GM12874 (cell line): ENCODE measurements at regions not wholly inside any gene's neighbourhood (a gene's known extent, or its start where the extent isn't known, plus 50 kb on each side); places are given as distances from the start of the nearest gene placed in this dataset.

Source experiments
- TF ChIP-seq, protein P1 (sequence below): IDR thresholded peaks from 2 replicates; pipeline ENCODE4 v1.5.1; 2011; ENCODE audit warnings: low read depth, mild to moderate bottlenecking, control low read depth, low read length, moderate library complexity; ENCODE audit not compliant: insufficient read depth

GRCh38 chr2:180337136-180337535 is 330.0 kb upstream of the CWC22 start:
- TF ChIP-seq, protein P1, sequence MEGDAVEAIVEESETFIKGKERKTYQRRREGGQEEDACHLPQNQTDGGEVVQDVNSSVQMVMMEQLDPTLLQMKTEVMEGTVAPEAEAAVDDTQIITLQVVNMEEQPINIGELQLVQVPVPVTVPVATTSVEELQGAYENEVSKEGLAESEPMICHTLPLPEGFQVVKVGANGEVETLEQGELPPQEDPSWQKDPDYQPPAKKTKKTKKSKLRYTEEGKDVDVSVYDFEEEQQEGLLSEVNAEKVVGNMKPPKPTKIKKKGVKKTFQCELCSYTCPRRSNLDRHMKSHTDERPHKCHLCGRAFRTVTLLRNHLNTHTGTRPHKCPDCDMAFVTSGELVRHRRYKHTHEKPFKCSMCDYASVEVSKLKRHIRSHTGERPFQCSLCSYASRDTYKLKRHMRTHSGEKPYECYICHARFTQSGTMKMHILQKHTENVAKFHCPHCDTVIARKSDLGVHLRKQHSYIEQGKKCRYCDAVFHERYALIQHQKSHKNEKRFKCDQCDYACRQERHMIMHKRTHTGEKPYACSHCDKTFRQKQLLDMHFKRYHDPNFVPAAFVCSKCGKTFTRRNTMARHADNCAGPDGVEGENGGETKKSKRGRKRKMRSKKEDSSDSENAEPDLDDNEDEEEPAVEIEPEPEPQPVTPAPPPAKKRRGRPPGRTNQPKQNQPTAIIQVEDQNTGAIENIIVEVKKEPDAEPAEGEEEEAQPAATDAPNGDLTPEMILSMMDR, result no peak

GRCh38 chr2:180336550-180336949 is 329.5 kb upstream of the CWC22 start:
- TF ChIP-seq, protein P1, result no peak

DNA sequence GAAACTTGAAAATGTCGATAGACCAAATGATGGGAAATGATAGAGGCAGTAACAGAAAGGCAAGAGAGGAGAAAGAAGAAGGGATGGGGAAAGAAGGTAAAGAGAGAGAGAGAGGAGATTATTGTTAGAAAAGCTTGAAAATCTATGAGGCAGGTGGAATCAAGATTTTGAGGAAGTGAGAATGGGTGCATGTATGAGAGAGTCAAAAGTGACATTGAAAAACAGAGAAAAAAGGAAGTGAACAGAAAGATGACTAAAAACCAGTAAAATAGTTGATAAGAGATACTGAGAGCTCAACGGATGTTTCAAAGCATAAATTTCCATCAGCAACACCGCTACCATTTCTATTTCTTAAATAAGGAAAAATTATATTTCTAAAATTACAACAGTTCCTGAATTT is 327.4 kb upstream of the CWC22 start:
- TF ChIP-seq, protein P1, result no peak

GRCh38 chr2:180328795-180329422 is 321.8 kb upstream of the CWC22 start:
- TF ChIP-seq, protein P1, result no peak

DNA sequence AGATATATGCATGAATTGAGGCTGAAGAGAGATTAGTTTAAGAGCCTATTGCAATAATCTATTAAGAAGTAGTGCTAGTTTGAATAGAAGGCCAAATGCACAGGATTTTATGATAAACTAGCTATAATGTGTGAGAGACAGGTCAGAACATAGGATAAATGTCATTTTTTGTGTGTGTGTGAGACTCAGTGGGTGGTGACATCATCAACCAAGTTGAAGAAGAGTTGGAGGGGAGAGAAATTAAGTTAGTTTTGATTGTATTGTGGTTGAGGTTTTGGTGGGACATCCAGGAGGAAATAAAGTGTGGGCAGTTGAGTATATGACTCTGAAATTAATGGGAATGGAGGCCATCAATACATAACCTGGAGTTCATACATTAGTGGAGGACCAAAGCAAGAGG is 320.1 kb upstream of the CWC22 start:
- TF ChIP-seq, protein P1, result no peak

DNA sequence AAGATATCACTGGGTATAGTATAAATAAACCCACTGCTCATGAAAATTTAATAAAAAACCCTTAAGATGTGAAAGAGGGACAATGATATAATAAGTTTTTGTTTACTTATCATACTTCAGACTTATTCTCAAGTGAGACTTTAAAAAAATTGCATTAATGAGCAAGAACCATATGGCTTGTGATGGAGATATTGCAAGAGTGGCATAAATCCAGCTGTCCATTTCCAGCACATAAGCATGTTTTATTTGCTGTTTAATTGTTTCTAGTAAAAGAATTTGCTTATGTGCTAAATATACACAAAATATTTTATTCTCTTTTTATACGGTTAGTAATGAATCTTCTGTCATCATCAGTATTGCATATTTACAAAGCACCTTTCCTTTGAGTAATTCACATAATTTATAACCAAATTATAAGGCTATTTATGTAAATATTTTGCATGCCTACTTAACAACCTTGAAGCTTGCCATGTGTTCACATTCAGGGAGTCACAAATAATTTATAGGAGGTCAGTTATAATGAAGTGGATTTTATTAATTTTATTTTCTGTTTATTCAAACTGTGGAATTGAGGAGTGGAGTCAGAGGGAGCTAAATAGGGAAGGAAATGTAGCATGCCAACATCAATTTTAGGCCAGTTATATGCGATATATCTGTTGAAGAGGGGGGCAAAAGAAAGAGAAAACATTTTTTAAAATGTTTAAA is 318.5 kb upstream of the CWC22 start:
- TF ChIP-seq, protein P1, result no peak

DNA sequence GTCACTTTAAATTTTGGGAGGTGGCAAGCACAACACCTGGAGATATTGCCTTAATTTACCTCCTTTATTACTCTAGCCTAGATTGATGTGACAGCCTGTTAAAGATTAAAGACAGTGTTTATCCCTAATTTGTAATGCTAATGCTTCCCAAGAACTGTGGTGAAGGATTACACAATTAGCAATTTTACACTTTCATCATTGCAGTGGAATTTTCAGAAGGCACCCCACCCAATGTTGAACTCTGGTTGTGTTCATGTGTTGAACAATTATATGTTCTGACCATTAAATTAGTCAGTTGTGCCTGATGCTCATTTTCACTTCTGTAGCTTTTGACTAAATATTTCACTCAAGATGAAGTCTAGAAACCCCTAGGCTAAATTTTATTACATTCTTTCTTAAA is 317.1 kb upstream of the CWC22 start:
- TF ChIP-seq, protein P1, result no peak
